Mammary epithelial cell (primary cell): ENCODE measurements at regions not wholly inside any gene's neighbourhood (a gene's known extent, or its start where the extent isn't known, plus 50 kb on each side); places are given as distances from the start of the nearest gene placed in this dataset.

Experiments used
- CTCF ChIP-seq, 2 donors: IDR thresholded peaks in 1 of 2; conservative IDR thresholded peaks in 1 of 2; 2 replicates each; pipeline ENCODE4 v1.5.1; 2011 to 2012; ENCODE audit warnings: inconsistent platforms in 2 of 2, low read length in 2 of 2, mild to moderate bottlenecking in 2 of 2, control low read depth in 1 of 2, low read depth in 1 of 2; ENCODE audit not compliant: insufficient read depth in 1 of 2; ENCODE audit errors: extremely low read depth in 1 of 2
- EZH2 ChIP-seq: IDR thresholded peaks from 2 replicates; pipeline ENCODE4 v1.6.1; 2012; ENCODE audit warnings: low read length, inconsistent platforms, borderline replicate concordance

DNA sequence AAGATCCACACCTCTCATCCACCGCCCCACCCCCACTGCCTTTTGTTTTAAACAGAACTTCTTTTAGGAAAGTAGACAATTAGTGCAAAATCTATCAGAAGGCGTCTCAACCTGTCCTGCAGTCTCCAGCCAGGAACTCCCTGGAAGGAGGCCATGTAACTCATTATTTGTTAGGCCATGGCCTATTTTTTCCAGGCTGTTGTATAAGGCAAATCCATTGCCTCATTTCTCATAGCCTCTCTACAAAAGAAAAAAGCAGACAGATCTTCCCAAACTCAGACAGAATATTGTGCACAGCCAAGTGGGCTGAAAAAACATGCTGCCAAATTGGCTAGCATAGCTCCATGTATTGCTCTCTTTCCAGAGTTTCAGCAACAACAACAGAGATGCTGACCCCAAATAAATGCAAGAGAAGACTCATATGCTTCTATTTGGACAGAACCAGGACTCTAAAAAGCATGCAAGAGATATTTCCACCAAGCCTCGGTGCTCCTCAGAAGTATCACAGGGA is 770.7 kb upstream of the CXADR start:
- TF ChIP-seq EZH2 (no peak), CTCF (conservative IDR thresholded peaks at IDR 0.05 in 1 of 2, IDR thresholded peaks at IDR 0.05 in 1 of 2; ENCODE audit: extremely low read depth in 1 of 2, insufficient read depth in 1 of 2, low read depth in 1 of 2, low read length in 2 of 2) (no peak)
